ENCODE measurements at regions not wholly inside any gene's neighbourhood (a gene's known extent, or its start where the extent isn't known, plus 50 kb on each side); places are given as distances from the start of the nearest gene placed in this dataset.

DNA sequence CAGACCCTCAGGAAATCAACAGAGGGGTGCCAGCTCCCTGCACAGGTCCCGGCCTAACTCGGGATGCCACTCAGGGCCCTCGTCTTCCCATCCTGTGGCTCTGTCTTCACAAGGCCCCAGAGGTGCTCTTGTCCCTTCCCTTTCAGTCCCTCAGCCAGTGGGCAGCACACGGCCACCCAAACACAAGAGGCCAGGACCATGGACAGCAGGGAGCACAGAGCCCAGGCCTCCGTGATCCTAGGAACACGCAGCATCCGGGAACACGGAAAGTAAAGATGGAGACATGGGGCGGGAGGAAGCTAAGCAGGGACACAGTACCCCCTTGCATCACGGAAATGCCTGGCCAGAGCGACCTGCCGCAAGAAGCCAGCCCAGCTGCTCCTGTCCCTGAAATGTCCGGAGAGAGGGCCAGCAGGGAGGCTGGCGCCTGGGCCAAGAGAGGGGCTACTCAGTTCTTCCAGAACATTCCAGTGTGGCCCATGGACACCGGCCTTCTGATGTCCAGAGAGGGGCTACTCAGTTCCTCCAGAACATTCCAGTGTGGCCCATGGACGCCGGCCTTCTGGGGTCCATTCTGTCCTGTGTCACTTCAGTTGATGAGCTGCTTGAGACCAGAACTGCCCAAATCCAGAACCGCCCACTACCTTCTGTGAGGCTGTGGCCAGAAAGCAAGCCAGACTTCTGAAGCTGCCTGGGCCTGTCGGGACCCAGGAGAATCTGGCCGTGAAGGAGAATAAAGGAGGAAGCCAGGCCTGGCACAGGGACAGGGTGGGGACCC, 274.0 kb downstream of the BRD1 start:
- H3K4me1 Mint-ChIP-seq (ENCODE audit: low read depth): no peaks in the 10 kb centered on the region

DNA sequence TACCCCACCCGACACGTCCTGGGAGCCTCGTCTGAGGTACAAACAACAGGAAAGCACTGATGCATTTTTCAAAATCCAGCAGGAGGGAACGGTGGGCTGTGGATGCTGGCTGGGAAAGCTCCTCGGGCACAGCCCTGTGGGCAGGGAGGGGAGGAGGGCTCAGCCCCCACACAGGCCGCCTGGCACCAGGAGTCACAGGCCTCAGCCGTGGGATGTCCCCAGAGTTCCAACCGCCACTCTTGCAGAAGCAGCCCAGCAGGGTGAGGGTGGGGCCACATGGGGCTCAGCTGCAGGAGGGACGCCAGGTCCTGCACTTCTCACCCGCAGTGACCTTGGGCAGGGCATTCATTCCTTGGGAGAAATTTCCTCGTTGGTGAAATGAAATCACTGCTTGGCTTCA, 274.6 kb downstream of the BRD1 start:
- H3K4me3 Mint-ChIP-seq: no peak overlapping the region
- DNase-seq: no peak
- H3K4me1 Mint-ChIP-seq (ENCODE audit: low read depth): no peaks in the 10 kb centered on the region
- H3K27ac Mint-ChIP-seq: no peak overlapping the region
- H3K36me3 Mint-ChIP-seq (ENCODE audit: low read depth): peaks cover 11% of the 10 kb centered on the region
- TF ChIP-seq, protein P1, sequence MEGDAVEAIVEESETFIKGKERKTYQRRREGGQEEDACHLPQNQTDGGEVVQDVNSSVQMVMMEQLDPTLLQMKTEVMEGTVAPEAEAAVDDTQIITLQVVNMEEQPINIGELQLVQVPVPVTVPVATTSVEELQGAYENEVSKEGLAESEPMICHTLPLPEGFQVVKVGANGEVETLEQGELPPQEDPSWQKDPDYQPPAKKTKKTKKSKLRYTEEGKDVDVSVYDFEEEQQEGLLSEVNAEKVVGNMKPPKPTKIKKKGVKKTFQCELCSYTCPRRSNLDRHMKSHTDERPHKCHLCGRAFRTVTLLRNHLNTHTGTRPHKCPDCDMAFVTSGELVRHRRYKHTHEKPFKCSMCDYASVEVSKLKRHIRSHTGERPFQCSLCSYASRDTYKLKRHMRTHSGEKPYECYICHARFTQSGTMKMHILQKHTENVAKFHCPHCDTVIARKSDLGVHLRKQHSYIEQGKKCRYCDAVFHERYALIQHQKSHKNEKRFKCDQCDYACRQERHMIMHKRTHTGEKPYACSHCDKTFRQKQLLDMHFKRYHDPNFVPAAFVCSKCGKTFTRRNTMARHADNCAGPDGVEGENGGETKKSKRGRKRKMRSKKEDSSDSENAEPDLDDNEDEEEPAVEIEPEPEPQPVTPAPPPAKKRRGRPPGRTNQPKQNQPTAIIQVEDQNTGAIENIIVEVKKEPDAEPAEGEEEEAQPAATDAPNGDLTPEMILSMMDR (IDR thresholded peaks at IDR 0.05): no peak
- H3K27me3 Mint-ChIP-seq (ENCODE audit: insufficient read depth): peaks cover 2% of the 10 kb centered on the region; the same call in 1 of the 2 replicates
- peaks cover 66% of the 10 kb centered on the region for H3K9me3 Mint-ChIP-seq

More for the DNA sequence above, 274.0 kb downstream of the BRD1 start:
- Mint-ChIP-seq H3K36me3 (ENCODE audit: low read depth) (peaks cover 11% of the 10 kb centered on the region), H3K4me3 (no peak overlapping the region), H3K9me3 (peaks cover 65% of the 10 kb centered on the region), H3K27ac (no peak overlapping the region), H3K27me3 (ENCODE audit: insufficient read depth) (peaks cover 2% of the 10 kb centered on the region; the same call in 1 of the 2 replicates)
- TF ChIP-seq, protein P1 (IDR thresholded peaks at IDR 0.05): no peak
- no peak for DNase-seq

DNA sequence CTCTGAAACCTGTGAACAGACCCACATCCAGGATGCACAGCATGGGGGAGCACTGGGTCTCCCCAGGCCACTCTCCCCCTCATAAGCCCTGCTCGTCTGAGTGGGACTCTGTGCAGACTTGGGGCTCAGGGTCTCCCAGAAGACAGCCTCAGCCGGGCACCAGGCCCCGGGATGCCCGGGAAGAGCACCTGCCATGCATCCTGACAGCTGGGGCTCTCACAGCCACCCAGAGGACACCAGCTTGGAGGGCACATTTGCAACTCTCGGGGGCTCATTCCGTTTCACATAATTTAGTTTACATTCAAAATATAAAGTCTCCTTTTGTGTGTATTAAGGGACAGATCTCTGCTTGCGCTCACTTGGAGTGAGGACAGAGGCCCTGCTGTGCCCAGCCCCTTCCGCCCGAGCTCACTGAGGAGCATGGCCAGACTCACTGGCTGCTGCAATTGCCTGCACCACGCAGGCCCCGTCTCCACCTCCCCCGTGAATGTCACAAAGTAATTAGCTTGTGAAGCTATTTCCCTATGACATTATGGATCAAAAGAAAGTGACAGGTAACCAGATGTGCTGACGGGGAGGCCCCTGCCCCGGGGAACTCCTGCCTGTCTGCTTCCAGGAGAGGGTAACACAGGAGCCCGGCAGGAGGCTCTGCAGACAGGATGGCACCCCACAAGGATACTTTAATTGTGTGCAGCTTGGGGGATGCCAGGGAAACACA, 275.6 kb downstream of the BRD1 start:
- H3K9me3 Mint-ChIP-seq: peaks cover 70% of the 10 kb centered on the region
- no peaks in the 10 kb centered on the region for H3K4me1 Mint-ChIP-seq (ENCODE audit: low read depth)
- TF ChIP-seq, protein P1 (IDR thresholded peaks at IDR 0.05): no peak
- peaks cover 2% of the 10 kb centered on the region; the same call in 1 of the 2 replicates for H3K27me3 Mint-ChIP-seq (ENCODE audit: insufficient read depth)
- no peak for DNase-seq
- H3K27ac Mint-ChIP-seq: no peak overlapping the region
- peaks cover 13% of the 10 kb centered on the region for H3K36me3 Mint-ChIP-seq (ENCODE audit: low read depth)
- no peak overlapping the region for H3K4me3 Mint-ChIP-seq

DNA sequence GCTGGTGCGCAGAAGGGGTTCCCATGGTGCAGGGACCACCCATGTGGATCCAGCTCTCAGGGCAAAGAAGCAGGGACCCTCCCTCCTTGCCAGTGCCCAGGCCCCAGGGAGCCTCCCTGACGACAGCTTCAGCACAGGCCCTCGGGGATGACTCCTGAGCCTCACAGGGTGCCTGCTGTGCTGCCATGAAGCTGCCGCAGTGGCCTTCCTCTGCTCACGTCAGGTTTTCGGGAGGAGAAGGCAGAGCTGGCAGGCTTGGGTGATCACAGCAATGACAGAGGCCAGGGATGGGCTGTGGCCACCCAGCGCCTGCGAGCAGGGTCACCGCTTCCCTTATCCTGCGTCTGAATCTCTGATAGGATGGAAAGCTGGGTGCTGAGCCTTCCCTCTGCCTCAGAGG, 276.2 kb downstream of the BRD1 start:
- no peak overlapping the region for H3K27ac Mint-ChIP-seq
- TF ChIP-seq, protein P1 (IDR thresholded peaks at IDR 0.05): no peak
- peaks cover 2% of the 10 kb centered on the region; the same call in 1 of the 2 replicates for H3K27me3 Mint-ChIP-seq (ENCODE audit: insufficient read depth)
- no peak overlapping the region for H3K4me3 Mint-ChIP-seq
- no peak for DNase-seq
- no peaks in the 10 kb centered on the region for H3K4me1 Mint-ChIP-seq (ENCODE audit: low read depth)
- peaks cover 15% of the 10 kb centered on the region for H3K36me3 Mint-ChIP-seq (ENCODE audit: low read depth)
- peaks cover 70% of the 10 kb centered on the region for H3K9me3 Mint-ChIP-seq

DNA sequence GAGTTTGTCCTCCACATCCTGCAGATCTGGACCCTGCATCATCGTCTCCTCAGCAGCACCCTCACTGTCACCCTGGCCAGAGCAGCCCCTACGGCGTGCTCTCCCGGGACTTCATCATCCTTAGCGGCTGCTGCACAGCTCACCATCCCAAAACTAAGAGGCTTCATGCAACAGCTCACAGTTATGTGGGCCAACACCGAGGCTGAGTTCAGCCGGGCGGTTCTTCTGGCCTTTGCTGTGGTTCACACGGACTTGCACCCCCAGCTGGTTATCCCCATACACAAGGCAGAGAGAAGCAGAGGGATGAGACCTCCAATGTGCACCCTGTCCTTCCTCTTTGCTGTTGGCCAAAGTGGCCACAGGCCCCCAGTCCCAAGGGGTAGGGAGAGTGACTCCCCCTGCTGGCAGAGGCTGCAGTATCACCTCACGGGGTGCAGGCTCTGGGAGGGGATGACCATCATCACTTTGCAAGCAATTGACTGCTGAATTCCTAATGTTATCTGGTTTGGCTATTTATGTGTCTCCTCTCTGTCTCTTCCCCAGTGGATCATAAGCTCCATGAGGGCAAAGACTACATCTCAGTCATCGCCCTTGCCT, 276.8 kb downstream of the BRD1 start:
- Mint-ChIP-seq H3K27me3 (ENCODE audit: insufficient read depth) (peaks cover 2% of the 10 kb centered on the region; the same call in 1 of the 2 replicates), H3K36me3 (ENCODE audit: low read depth) (peaks cover 15% of the 10 kb centered on the region)

More for the DNA sequence above, 276.8 kb downstream of the BRD1 start:
- H3K9me3 Mint-ChIP-seq: peaks cover 72% of the 10 kb centered on the region
- DNase-seq: no peak
- TF ChIP-seq, protein P1 (IDR thresholded peaks at IDR 0.05): no peak; the same call in 1 of the 2 replicates
- H3K27ac Mint-ChIP-seq: no peak overlapping the region
- no peaks in the 10 kb centered on the region for H3K4me1 Mint-ChIP-seq (ENCODE audit: low read depth)
- no peak overlapping the region for H3K4me3 Mint-ChIP-seq
